ENCODE measurements at regions not wholly inside any gene's neighbourhood (a gene's known extent, or its start where the extent isn't known, plus 50 kb on each side); places are given as distances from the start of the nearest gene placed in this dataset.

- intact Hi-C loops (cut with micrococcal nuclease): no loop called here
- CTCF ChIA-PET: no interaction called here
Observed at GRCh38 chr5:89457411-89458331, 574.7 kb upstream of the MEF2C start.

GRCh38 chr5:89452081-89452480 lies 569.1 kb upstream of the MEF2C start:
- Mint-ChIP-seq H3K27ac (no peak overlapping the region), H3K36me3 (no peaks in the 10 kb centered on the region), H3K4me3 (no peak overlapping the region), H3K9me3 (peaks cover 4% of the 10 kb centered on the region), H3K4me1 (ENCODE audit: low read depth) (no peaks in the 10 kb centered on the region), H3K27me3 (no peaks in the 10 kb centered on the region)
- POLR2A ChIA-PET: no interaction called here
- DNase-seq: no peak
- intact Hi-C loops (cut with micrococcal nuclease): no loop called here
- CTCF ChIA-PET: no interaction called here

More at GRCh38 chr5:89457411-89458331, 574.7 kb upstream of the MEF2C start:
- Mint-ChIP-seq H3K36me3 (no peaks in the 10 kb centered on the region), H3K9me3 (peaks cover 4% of the 10 kb centered on the region), H3K27ac (no peak overlapping the region), H3K27me3 (no peaks in the 10 kb centered on the region), H3K4me3 (no peak overlapping the region), H3K4me1 (ENCODE audit: low read depth) (no peaks in the 10 kb centered on the region)
- no peak for DNase-seq
- POLR2A ChIA-PET: no interaction called here

DNA sequence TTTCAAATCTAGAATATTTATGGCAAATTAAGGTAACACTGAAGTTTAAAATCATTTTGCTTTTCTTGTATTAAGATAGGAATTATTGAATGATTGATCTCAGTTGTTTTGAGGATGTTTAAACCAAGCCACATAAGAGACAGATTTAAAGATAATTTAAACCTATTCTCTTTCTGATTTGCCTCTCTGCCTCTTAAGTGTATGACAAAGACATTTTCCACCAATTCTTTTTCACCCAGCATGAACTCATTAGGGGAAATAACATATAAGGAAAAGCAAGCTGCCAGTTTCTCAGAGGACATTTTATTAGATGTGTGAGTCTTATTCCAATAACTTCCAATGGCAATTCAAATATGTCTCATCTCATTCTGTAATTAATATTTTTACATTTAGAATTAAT lies 568.3 kb upstream of the MEF2C start:
- Mint-ChIP-seq H3K9me3 (peaks cover 4% of the 10 kb centered on the region), H3K4me3 (no peak overlapping the region), H3K27me3 (no peaks in the 10 kb centered on the region), H3K4me1 (ENCODE audit: low read depth) (no peaks in the 10 kb centered on the region), H3K36me3 (no peaks in the 10 kb centered on the region), H3K27ac (no peak overlapping the region)
- DNase-seq: no peak
- POLR2A ChIA-PET: no interaction called here
- intact Hi-C loops (cut with micrococcal nuclease): no loop called here
- CTCF ChIA-PET: no interaction called here

DNA sequence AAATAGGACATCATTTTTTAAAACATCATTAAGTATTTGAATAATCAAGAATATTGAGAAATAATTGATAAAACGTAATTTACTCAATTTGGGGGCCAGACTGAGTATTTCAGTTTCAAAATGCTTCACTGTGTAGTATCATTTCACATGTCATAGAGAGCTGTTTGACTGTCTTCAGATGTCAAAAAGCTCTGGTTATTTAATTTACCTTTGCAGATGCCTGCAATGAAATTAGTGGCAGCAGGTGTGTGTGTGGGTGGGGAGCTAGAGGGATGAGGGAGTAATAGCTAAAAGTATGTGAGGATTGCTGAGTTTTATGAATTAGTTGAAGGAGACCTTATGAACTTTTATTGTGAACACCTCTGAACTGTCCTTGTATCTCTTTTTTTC lies 567.2 kb upstream of the MEF2C start:
- no peak overlapping the region for H3K27ac Mint-ChIP-seq
- peaks cover 4% of the 10 kb centered on the region for H3K9me3 Mint-ChIP-seq
- ChIA-PET POLR2A (no interaction called here), CTCF (no interaction called here)
- no peak for DNase-seq
- no peaks in the 10 kb centered on the region for H3K4me1 Mint-ChIP-seq (ENCODE audit: low read depth)
- H3K36me3 Mint-ChIP-seq: no peaks in the 10 kb centered on the region
- intact Hi-C loops (cut with micrococcal nuclease): no loop called here
- no peak overlapping the region for H3K4me3 Mint-ChIP-seq
- H3K27me3 Mint-ChIP-seq: no peaks in the 10 kb centered on the region

GRCh38 chr5:89449392-89450148 lies 566.6 kb upstream of the MEF2C start:
- H3K36me3 Mint-ChIP-seq: no peaks in the 10 kb centered on the region
- H3K27ac Mint-ChIP-seq: no peak overlapping the region
- intact Hi-C loops (cut with micrococcal nuclease): no loop called here
- POLR2A ChIA-PET: no interaction called here
- CTCF ChIA-PET: no interaction called here
- DNase-seq: no peak
- no peaks in the 10 kb centered on the region for H3K9me3 Mint-ChIP-seq
- no peaks in the 10 kb centered on the region for H3K4me1 Mint-ChIP-seq (ENCODE audit: low read depth)
- no peak overlapping the region for H3K4me3 Mint-ChIP-seq
- no peaks in the 10 kb centered on the region for H3K27me3 Mint-ChIP-seq

DNA sequence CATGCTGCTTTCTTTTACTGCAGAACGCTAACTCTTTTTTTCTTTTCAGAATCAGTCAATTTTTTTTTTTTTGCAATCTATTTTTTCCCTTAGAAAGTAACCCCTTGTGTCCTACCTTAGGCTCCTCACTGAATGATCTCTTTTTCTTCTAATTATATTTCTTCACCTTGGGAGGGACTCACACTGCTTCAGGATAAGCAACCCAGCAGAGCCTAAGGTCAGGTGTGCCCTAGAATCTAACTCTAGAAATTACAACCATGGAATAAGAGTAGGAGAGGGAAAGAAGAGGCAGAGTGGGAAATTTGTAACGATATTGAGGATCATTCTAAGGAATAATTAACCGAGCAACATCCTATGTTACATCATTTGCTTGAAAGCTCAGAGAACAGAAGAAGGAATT lies 564.0 kb upstream of the MEF2C start:
- intact Hi-C loops (cut with micrococcal nuclease): no loop called here
- Mint-ChIP-seq H3K36me3 (no peaks in the 10 kb centered on the region), H3K4me3 (no peak overlapping the region), H3K9me3 (no peaks in the 10 kb centered on the region), H3K27me3 (no peaks in the 10 kb centered on the region), H3K4me1 (ENCODE audit: low read depth) (no peaks in the 10 kb centered on the region), H3K27ac (no peak overlapping the region)
- POLR2A ChIA-PET: no interaction called here
- no peak for DNase-seq
- CTCF ChIA-PET: no interaction called here

- no peaks in the 10 kb centered on the region for H3K27me3 Mint-ChIP-seq
- ChIA-PET POLR2A (no interaction called here), CTCF (no interaction called here)
- no peaks in the 10 kb centered on the region for H3K36me3 Mint-ChIP-seq
- H3K4me1 Mint-ChIP-seq (ENCODE audit: low read depth): no peaks in the 10 kb centered on the region
- DNase-seq: no peak
- H3K9me3 Mint-ChIP-seq: no peaks in the 10 kb centered on the region
- H3K27ac Mint-ChIP-seq: no peak overlapping the region
- no peak overlapping the region for H3K4me3 Mint-ChIP-seq
- intact Hi-C loops (cut with micrococcal nuclease): no loop called here
Observed at GRCh38 chr5:89445106-89445745, 562.2 kb upstream of the MEF2C start.

DNA sequence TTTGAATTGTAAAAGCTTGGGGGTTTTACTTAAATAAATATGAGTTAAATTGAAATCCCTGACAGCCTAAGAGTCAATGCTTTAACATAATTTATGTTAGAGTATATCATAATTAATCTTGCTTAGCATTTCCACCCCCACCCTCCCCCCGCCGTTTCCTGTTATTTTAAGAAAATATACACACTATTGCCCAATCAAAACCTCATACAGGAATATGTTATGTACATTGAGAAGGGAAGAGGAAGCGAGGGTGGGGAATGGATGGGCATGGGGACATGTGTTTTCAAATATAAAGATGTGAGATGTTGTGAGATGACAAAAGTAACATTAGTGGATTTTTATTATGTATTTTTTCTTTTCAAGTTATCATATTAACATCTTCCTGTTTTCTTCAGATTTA lies 561.1 kb upstream of the MEF2C start:
- Mint-ChIP-seq H3K27ac (no peak overlapping the region), H3K36me3 (no peaks in the 10 kb centered on the region), H3K9me3 (no peaks in the 10 kb centered on the region), H3K27me3 (no peaks in the 10 kb centered on the region), H3K4me3 (no peak overlapping the region), H3K4me1 (ENCODE audit: low read depth) (no peaks in the 10 kb centered on the region)
- no peak for DNase-seq
- ChIA-PET POLR2A (no interaction called here), CTCF (no interaction called here)
- intact Hi-C loops (cut with micrococcal nuclease): no loop called here

DNA sequence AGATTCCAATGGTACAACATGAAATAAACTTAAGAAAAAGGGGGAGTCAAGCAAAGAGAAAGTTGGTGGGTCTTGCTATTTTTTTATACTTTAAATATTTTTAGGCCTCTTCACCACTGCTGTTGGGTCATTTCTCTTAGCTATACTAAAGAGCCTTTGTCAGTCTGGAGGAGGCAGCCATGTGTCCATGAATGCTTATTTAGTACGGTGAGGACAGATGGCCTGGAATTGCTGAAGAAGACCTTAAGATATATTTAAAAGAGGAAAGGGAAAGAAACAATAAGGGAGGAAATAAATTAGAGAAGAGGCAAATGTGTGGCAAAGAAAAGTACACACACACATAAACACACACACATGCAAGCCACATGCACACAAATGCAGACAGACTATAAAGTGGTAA lies 560.5 kb upstream of the MEF2C start:
- no peaks in the 10 kb centered on the region for H3K27me3 Mint-ChIP-seq
- intact Hi-C loops (cut with micrococcal nuclease): no loop called here
- H3K9me3 Mint-ChIP-seq: no peaks in the 10 kb centered on the region
- H3K36me3 Mint-ChIP-seq: no peaks in the 10 kb centered on the region
- CTCF ChIA-PET: no interaction called here
- POLR2A ChIA-PET: no interaction called here
- H3K4me1 Mint-ChIP-seq (ENCODE audit: low read depth): no peaks in the 10 kb centered on the region
- H3K27ac Mint-ChIP-seq: no peak overlapping the region
- H3K4me3 Mint-ChIP-seq: no peak overlapping the region
- no peak for DNase-seq

DNA sequence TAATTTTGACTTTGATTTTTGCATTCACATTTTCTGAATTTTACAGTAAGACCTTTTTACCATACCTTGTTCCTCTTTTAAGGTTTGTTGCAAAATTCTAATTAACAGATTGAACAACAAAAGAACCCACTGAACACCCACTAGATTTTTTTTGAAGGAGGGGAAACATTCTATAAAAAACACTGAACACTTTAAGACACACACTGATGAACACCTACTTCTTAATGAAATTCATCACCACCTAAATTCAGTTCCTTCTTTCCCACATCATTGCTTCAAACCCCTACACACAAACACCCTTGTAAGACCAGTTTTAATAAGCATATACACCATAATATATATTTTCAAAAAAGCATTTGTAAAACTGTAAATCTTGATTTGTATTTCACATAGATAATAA lies 559.0 kb upstream of the MEF2C start:
- Mint-ChIP-seq H3K27ac (no peak overlapping the region), H3K4me3 (no peak overlapping the region), H3K9me3 (peaks cover 3% of the 10 kb centered on the region), H3K4me1 (ENCODE audit: low read depth) (no peaks in the 10 kb centered on the region), H3K27me3 (no peaks in the 10 kb centered on the region), H3K36me3 (no peaks in the 10 kb centered on the region)
- intact Hi-C loops (cut with micrococcal nuclease): no loop called here
- POLR2A ChIA-PET: no interaction called here
- no peak for DNase-seq
- CTCF ChIA-PET: no interaction called here

- DNase-seq: no peak
- Mint-ChIP-seq H3K4me3 (no peak overlapping the region), H3K27ac (no peak overlapping the region), H3K9me3 (peaks cover 5% of the 10 kb centered on the region), H3K4me1 (ENCODE audit: low read depth) (no peaks in the 10 kb centered on the region), H3K36me3 (no peaks in the 10 kb centered on the region), H3K27me3 (no peaks in the 10 kb centered on the region)
- CTCF ChIA-PET: no interaction called here
- intact Hi-C loops (cut with micrococcal nuclease): no loop called here
- POLR2A ChIA-PET: no interaction called here
Observed at GRCh38 chr5:89440670-89441069, 557.7 kb upstream of the MEF2C start.

DNA sequence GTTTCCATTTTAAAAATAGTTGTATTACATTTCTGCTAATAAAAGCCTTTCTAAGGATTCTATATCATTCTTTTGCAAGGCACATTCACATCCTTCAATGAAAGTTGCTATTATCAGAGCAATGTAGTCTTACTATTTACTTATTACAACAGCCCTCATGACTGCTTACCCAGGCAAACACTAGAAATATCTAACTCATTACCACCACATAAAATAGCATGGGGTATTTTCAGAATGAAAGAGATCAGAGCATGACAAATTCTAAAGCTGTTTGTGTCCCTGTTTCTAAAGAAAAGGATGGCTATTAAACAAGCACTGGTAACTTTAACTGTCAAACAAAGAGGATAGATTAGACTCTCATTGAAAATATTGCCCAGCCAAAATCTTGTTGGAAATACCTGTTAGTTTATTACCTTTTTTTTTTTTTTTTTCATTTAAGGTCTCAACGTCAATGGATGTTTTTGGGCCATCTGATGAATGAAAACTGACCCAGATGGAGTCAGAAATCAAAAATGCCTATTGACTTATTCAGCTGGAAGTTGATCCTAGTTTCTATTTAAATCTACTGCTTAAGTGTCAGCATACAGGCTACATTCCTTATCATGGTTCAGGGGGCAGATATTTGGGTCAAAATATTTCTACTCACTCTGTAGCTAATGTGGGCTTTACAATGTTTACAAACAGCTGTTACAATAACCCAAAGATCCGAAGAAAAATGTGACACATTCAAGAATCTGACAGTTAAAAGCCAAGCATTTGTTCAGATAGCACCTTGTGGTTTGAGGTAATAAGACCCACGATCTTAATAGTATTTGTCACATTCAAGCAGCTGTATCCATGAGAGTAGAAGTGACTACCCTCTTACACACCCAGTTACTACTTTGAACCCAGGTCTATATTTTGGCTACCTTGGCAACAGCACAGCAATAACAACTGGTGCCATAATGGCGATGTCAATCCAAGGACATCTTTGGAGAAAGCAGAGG lies 554.8 kb upstream of the MEF2C start:
- Mint-ChIP-seq H3K36me3 (no peaks in the 10 kb centered on the region), H3K4me3 (no peak overlapping the region), H3K27ac (no peak overlapping the region), H3K27me3 (no peaks in the 10 kb centered on the region), H3K9me3 (peaks cover 5% of the 10 kb centered on the region), H3K4me1 (ENCODE audit: low read depth) (no peaks in the 10 kb centered on the region)
- intact Hi-C loops (cut with micrococcal nuclease): no loop called here
- POLR2A ChIA-PET: no interaction called here
- CTCF ChIA-PET: no interaction called here
- DNase-seq: no peak
